K562 (cell line): ENCODE measurements at regions not wholly inside any gene's neighbourhood (a gene's known extent, or its start where the extent isn't known, plus 50 kb on each side); places are given as distances from the start of the nearest gene placed in this dataset.

ENCODE experiments used
- ATAC-seq: fragments of 200-7000 bp; cut with Tn5 transposase; 3 replicates; pipeline ENCODE4 v1.9.1; 2020; ENCODE audit warnings: moderate library complexity
- BruUV-seq: library from RNA; stranded (reverse); fragments of 400-500 nt; replicated peaks from 2 replicates; lab custom pipeline; 2021; lab: Mats Ljungman, UMichigan
- CTCF ChIA-PET: fragments of 300-600 bp; formaldehyde crosslinking; extraction: SDS; loops from one replicate; lab custom pipeline; 2021; ENCODE audit warnings: low intra/inter-chr PET ratio; lab: Yijun Ruan, JAX
- POLR2A ChIA-PET: fragments of 300-600, 350-650 bp; sonication (Branson Sonifier 250); formaldehyde crosslinking; extraction: SDS; loops from one replicate; lab custom pipeline; 2021; ENCODE audit warnings: antibody characterized with exemption, inconsistent platforms; lab: Yijun Ruan, JAX
- DNase-seq, 4 experiments: peaks; one replicate each; pipeline versions ENCODE4 v3.0.0 to v3.0.0-alpha.2; 2011 to 2018; ENCODE audit warnings: low spot score in 3 of 4, mixed read lengths in 3 of 4; ENCODE audit errors: extremely low read depth in 1 of 4
- FAIRE-seq: peaks from 2 replicates; lab custom pipeline; 2011; peaks lifted over from hg19 to GRCh38; lab: Jason Lieb, UNC
- H2AFZ ChIP-seq: 2 replicates; pipeline ENCODE4 v1.6.0; 2011; ENCODE audit warnings: low read depth, low read length, control low read depth, inconsistent platforms
- H3K27ac ChIP-seq: fragments of 200-600 bp; 3 replicates; pipeline ENCODE4 v1.8.0; 2011; ENCODE audit warnings: low read depth, mild to moderate bottlenecking, control low read depth, inconsistent platforms, low read length, moderate library complexity, mixed read lengths; ENCODE audit errors: extremely low read depth
- H3K27me3 ChIP-seq, 2 experiments: fragments of 300-600 bp in 1 of 2; 2 replicates in 1 of 2; 3 replicates in 1 of 2; pipeline versions ENCODE4 v1.6.0 to v1.8.0; 2011; ENCODE audit warnings: inconsistent platforms in 2 of 2, low read length in 2 of 2, mild to moderate bottlenecking in 1 of 2, mixed read lengths in 1 of 2, moderate library complexity in 1 of 2; ENCODE audit not compliant: control insufficient read depth in 2 of 2, insufficient read depth in 2 of 2
- H3K36me3 ChIP-seq: fragments of 300-600 bp; 3 replicates; pipeline ENCODE4 v1.8.0; 2011; ENCODE audit warnings: mild to moderate bottlenecking, low read length, inconsistent platforms; ENCODE audit not compliant: control insufficient read depth, insufficient read depth
- H3K4me1 ChIP-seq, 2 experiments: fragments of 200-600 bp in 1 of 2; replicated peaks in 1 of 2; 2 replicates in 1 of 2; 3 replicates in 1 of 2; pipeline versions ENCODE4 v1.5.1 to v1.8.0; 2011; ENCODE audit warnings: inconsistent platforms in 2 of 2, low read length in 2 of 2, mild to moderate bottlenecking in 1 of 2, mixed read lengths in 1 of 2, moderate library complexity in 1 of 2; ENCODE audit not compliant: control insufficient read depth in 2 of 2, insufficient read depth in 2 of 2
- H3K4me2 ChIP-seq: 2 replicates; pipeline ENCODE4 v1.6.1; 2011; ENCODE audit warnings: low read length, control low read depth, inconsistent platforms, mixed read lengths; ENCODE audit not compliant: insufficient read depth
- H3K4me3 ChIP-seq: fragments of 200-600 bp; sonication (generic), shearing (Covaris generic); 2 replicates; pipeline ENCODE4 v1.5.1; 2016; ENCODE audit warnings: control low read depth, inconsistent platforms
- H3K79me2 ChIP-seq: fragments of 200-600 bp; 3 replicates; pipeline ENCODE4 v1.8.0; 2011; ENCODE audit warnings: low read length, inconsistent platforms; ENCODE audit not compliant: control insufficient read depth, insufficient read depth
- H3K9ac ChIP-seq, 2 experiments: 2 replicates each; pipeline versions ENCODE4 v1.6.0 to v1.6.1; 2011; ENCODE audit warnings: low read depth in 2 of 2, low read length in 2 of 2, control low read depth in 1 of 2, inconsistent platforms in 1 of 2, mild to moderate bottlenecking in 1 of 2, mixed read lengths in 1 of 2; ENCODE audit not compliant: insufficient read depth in 1 of 2
- H3K9me1 ChIP-seq: one replicate; pipeline ENCODE4 v1.6.0; 2011; ENCODE audit warnings: inconsistent platforms, mild to moderate bottlenecking, low read length, moderate library complexity; ENCODE audit not compliant: control insufficient read depth, insufficient read depth
- H3K9me3 ChIP-seq: replicated peaks from 2 replicates; pipeline ENCODE4 v1.5.1; 2011; ENCODE audit warnings: low read depth, low read length, inconsistent platforms; ENCODE audit not compliant: control insufficient read depth, insufficient read depth
- H4K20me1 ChIP-seq: replicated peaks from 2 replicates; pipeline ENCODE4 v1.6.1; 2011; ENCODE audit warnings: low read length, inconsistent platforms, mixed read lengths; ENCODE audit not compliant: control insufficient read depth, insufficient read depth
- BACH1 ChIP-seq: fragments of 200-800 bp; sonication (Bioruptor generic); IDR thresholded peaks from 2 replicates; pipeline ENCODE4 v1.6.1; 2016; ENCODE audit warnings: missing genetic modification characterization, missing compliant biosample characterization
- BCL6 ChIP-seq: fragments of 250-450 bp; sonication (Bioruptor Pico); IDR thresholded peaks from 2 replicates; pipeline ENCODE4 v1.4.0; 2020
- CAMTA2 ChIP-seq: fragments of 250-450 bp; sonication (Bioruptor Pico); conservative IDR thresholded peaks from 2 replicates; pipeline ENCODE4 v1.5.1; 2022
- ELF4 ChIP-seq: fragments of 450-650 bp; formaldehyde crosslinking; IDR thresholded peaks from 2 replicates; pipeline ENCODE4 v1.4.0; 2022; ENCODE audit warnings: missing genetic modification characterization
- EWSR1 ChIP-seq: fragments of 450-650 bp; IDR thresholded peaks from 2 replicates; pipeline ENCODE4 v1.6.1; 2018; ENCODE audit warnings: borderline replicate concordance, mild to moderate bottlenecking, low read depth, moderate library complexity; ENCODE audit not compliant: partially characterized antibody
- MAFK ChIP-seq: IDR thresholded peaks from 2 replicates; pipeline ENCODE4 v1.6.1; 2011; ENCODE audit warnings: low read length, improper control_type of control experiment
- NCOA2 ChIP-seq, 2 experiments: fragments of 450-650 bp; IDR thresholded peaks; 2 replicates each; pipeline ENCODE4 v1.6.1; 2018; ENCODE audit warnings: mild to moderate bottlenecking in 2 of 2, moderate library complexity in 1 of 2; ENCODE audit not compliant: partially characterized antibody in 2 of 2
- ZNF143 ChIP-seq: sonication (generic); formaldehyde crosslinking; IDR thresholded peaks from 2 replicates; pipeline ENCODE4 v1.9.0; 2022; ENCODE audit warnings: mild to moderate bottlenecking, missing genetic modification reagents
- ZNF431 ChIP-seq: sonication (generic); formaldehyde crosslinking; IDR thresholded peaks from 2 replicates; pipeline ENCODE4 v1.8.0; 2022; ENCODE audit warnings: mild to moderate bottlenecking, missing genetic modification reagents
- ZNF444 ChIP-seq: fragments of 250-450 bp; sonication (Bioruptor Pico); IDR thresholded peaks from 2 replicates; pipeline ENCODE4 v1.4.0; 2020; ENCODE audit warnings: mild to moderate bottlenecking, moderate library complexity
- ZNF778 ChIP-seq: fragments of 450-650 bp; formaldehyde crosslinking; IDR thresholded peaks from 2 replicates; pipeline ENCODE4 v1.4.0; 2020; ENCODE audit warnings: mild to moderate bottlenecking, moderate library complexity
- WGBS: fragments of 100-300 bp; shearing (Covaris generic); methylation state at CpG from one replicate; pipeline ENCODE4 v1.1.6; 2016; ENCODE audit warnings: low coverage, mixed read lengths; ENCODE audit not compliant: insufficient coverage; ENCODE audit errors: missing lambda C conversion rate; 5-methylcytosine and 5-hydroxymethylcytosine counted together
- in situ Hi-C: fragments of 300-500 bp; cut with MboI; formaldehyde crosslinking; loops from 4 replicates; pipeline ENCODE4 v1.15.0; 2018; ENCODE audit warnings: inconsistent platforms, mixed read lengths
- intact Hi-C: fragments of 100-400 bp; cut with micrococcal nuclease; formaldehyde crosslinking; loops from 2 replicates; pipeline ENCODE4 v1.14.2; 2022
- TF ChIP-seq, protein P1 (sequence below): fragments of 450-650 bp; IDR thresholded peaks from 2 replicates; pipeline ENCODE4 v1.7.1; 2018; ENCODE audit warnings: mild to moderate bottlenecking, low read depth; ENCODE audit not compliant: partially characterized antibody

DNA sequence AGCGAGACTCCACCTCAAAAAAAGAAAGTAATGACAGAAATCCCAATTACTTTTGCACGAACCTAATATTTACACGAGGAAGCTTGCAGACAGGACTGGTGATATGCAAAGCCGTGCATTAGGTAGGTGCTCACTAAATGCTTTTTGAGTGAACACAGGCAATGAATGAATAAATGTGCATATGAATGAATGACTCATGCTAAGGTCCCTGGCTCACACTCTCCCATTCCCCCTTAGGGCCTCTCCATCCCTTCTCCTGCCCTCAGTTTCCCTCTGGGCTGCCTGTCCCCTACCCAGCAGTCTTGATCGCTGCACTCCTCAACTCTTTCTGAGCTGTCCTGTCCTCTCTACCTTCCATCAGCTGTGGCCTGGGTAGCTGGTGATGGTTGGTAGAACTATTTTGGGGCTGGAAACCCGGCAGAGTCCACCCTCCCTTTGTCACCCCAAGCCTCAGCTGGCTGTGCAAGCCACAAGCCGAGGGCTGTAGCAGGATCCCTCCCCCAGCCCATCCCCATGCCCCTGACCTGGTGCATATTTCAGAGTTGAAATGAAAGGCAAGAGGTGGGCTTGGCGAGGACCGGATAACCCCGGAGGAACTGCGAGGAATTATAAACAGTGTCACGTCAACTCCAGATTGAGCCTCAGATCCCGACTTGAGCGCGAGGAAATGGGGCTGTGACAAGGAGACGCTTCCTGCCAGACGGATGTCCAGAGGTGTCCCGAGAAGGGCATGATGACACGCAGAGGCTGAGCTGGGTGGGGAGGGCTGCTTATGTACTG is 191.7 kb upstream of the GSC start:
- Histone ChIP-seq H3K27me3 (no peaks in the 10 kb centered on the region; a peak in 1 of 5 replicates), H3K4me1 (no peaks in the 10 kb centered on the region), H2AFZ (no peak overlapping the region)
- in situ Hi-C loops (no loop called here), intact Hi-C loops (no loop called here)
- TF ChIP-seq NCOA2 (IDR thresholded peaks at IDR 0.05; ENCODE audit: partially characterized antibody in 2 of 2) (no peak), CAMTA2 (CRISPR knock-in tag) (no peak), BCL6 (CRISPR knock-in tag) (no peak), MAFK (no peak), ELF4 (no peak), ZNF431 (CRISPR knock-in tag) (no peak), ZNF143 (CRISPR knock-in tag) (no peak), BACH1 (no peak), EWSR1 (no peak), ZNF444 (CRISPR knock-in tag) (no peak), ZNF778 (CRISPR knock-in tag) (no peak)
- TF ChIP-seq, protein P1, sequence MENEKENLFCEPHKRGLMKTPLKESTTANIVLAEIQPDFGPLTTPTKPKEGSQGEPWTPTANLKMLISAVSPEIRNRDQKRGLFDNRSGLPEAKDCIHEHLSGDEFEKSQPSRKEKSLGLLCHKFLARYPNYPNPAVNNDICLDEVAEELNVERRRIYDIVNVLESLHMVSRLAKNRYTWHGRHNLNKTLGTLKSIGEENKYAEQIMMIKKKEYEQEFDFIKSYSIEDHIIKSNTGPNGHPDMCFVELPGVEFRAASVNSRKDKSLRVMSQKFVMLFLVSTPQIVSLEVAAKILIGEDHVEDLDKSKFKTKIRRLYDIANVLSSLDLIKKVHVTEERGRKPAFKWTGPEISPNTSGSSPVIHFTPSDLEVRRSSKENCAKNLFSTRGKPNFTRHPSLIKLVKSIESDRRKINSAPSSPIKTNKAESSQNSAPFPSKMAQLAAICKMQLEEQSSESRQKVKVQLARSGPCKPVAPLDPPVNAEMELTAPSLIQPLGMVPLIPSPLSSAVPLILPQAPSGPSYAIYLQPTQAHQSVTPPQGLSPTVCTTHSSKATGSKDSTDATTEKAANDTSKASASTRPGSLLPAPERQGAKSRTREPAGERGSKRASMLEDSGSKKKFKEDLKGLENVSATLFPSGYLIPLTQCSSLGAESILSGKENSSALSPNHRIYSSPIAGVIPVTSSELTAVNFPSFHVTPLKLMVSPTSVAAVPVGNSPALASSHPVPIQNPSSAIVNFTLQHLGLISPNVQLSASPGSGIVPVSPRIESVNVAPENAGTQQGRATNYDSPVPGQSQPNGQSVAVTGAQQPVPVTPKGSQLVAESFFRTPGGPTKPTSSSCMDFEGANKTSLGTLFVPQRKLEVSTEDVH = no peak
- TF ChIP-seq, all 486 proteins: peak for 0
- ChIA-PET CTCF (no interaction called here), POLR2A (no interaction called here)
- H4K20me1 ChIP-seq = no peaks in the 10 kb centered on the region
- H3K4me2 ChIP-seq = no peak overlapping the region
- H3K27ac ChIP-seq = no peak overlapping the region
- H3K79me2 ChIP-seq = no peaks in the 10 kb centered on the region
- ATAC-seq (no peak), FAIRE-seq (no peak), DNase-seq (no peak)
- no peak overlapping the region for H3K4me3 ChIP-seq
- no peak overlapping the region for H3K9ac ChIP-seq
- WGBS = 0% methylated on average over 18 of the region's 19 CpGs
- no peaks in the 10 kb centered on the region for H3K9me1 ChIP-seq
- H3K36me3 ChIP-seq = no peaks in the 10 kb centered on the region
- no TSS peak for BruUV-seq
- no peaks in the 10 kb centered on the region for H3K9me3 ChIP-seq
